Breast epithelium (tissue), 4 donors: ENCODE measurements at regions not wholly inside any gene's neighbourhood (a gene's known extent, or its start where the extent isn't known, plus 50 kb on each side); places are given as distances from the start of the nearest gene placed in this dataset.

ENCODE experiments used
- DNase-seq, 2 donors: peaks; one replicate each; pipeline ENCODE4 v3.0.0-alpha.2; 2019; ENCODE audit warnings: low spot score in 2 of 2
- H3K27ac ChIP-seq, 2 donors: fragments of 200-600 bp; sonication (generic) in 1 of 2; one replicate each; pipeline ENCODE4 v1.5.1; 2016 to 2019; ENCODE audit warnings: mild to moderate bottlenecking in 1 of 2
- H3K27me3 ChIP-seq, 2 donors: fragments of 200-600 bp; sonication (generic) in 1 of 2; one replicate each; pipeline versions ENCODE4 v1.5.1 to v1.6.0; 2017 to 2019; ENCODE audit warnings: control low read depth in 1 of 2, mild to moderate bottlenecking in 1 of 2
- H3K36me3 ChIP-seq: fragments of 200-600 bp; one replicate; pipeline ENCODE4 v1.5.1; 2019
- H3K4me1 ChIP-seq, 2 donors: fragments of 200-600 bp; sonication (generic); one replicate each; pipeline ENCODE4 v1.5.1; 2016 to 2019; ENCODE audit warnings: control low read depth in 1 of 2
- H3K4me3 ChIP-seq, 3 donors: fragments of 200-600 bp; sonication (generic); 1 replicate in 2 of 3; 2 replicates in 1 of 3; pipeline ENCODE4 v1.5.1; 2016 to 2019; ENCODE audit warnings: mild to moderate bottlenecking in 3 of 3, moderate library complexity in 2 of 3
- H3K9me3 ChIP-seq, 2 donors: fragments of 200-600 bp; sonication (generic) in 1 of 2; one replicate each; pipeline ENCODE4 v1.5.1; 2016 to 2019; ENCODE audit warnings: control low read depth in 1 of 2
- POLR2A ChIP-seq: fragments of 450-650 bp; IDR thresholded peaks from one replicate; pipeline ENCODE4 v1.6.1; 2016; ENCODE audit warnings: antibody characterized with exemption, mild to moderate bottlenecking, moderate library complexity
- POLR2AphosphoS5 ChIP-seq, 3 donors: sonication (generic); formaldehyde crosslinking; IDR thresholded peaks; one replicate each; pipeline ENCODE4 v1.6.1; 2017; ENCODE audit warnings: antibody characterized with exemption in 3 of 3
- intact Hi-C: fragments of 100-400 bp; cut with DNase I; formaldehyde crosslinking; loops from one replicate; pipeline ENCODE4 v1.15.1; 2023; ENCODE audit warnings: low total_unique reads
- TF ChIP-seq, protein P1 (sequence below), 3 donors: fragments of 450-650 bp; IDR thresholded peaks; one replicate each; pipeline ENCODE4 v1.5.1; 2016 to 2017; ENCODE audit warnings: antibody characterized with exemption in 3 of 3, mild to moderate bottlenecking in 3 of 3, moderate library complexity in 3 of 3

- DNase-seq = no peak
- Histone ChIP-seq H3K4me3 (no peak overlapping the region), H3K27ac (no peak overlapping the region), H3K4me1 (peaks cover 0 to under 1% of the 10 kb centered on the region in 2 donors), H3K9me3 (no peaks in the 10 kb centered on the region), H3K36me3 (no peaks in the 10 kb centered on the region), H3K27me3 (no peaks in the 10 kb centered on the region)
- intact Hi-C loops = no loop called here
- TF ChIP-seq POLR2AphosphoS5 (IDR thresholded peaks at IDR 0.05) (no peak), POLR2A (no peak)
- TF ChIP-seq, protein P1, sequence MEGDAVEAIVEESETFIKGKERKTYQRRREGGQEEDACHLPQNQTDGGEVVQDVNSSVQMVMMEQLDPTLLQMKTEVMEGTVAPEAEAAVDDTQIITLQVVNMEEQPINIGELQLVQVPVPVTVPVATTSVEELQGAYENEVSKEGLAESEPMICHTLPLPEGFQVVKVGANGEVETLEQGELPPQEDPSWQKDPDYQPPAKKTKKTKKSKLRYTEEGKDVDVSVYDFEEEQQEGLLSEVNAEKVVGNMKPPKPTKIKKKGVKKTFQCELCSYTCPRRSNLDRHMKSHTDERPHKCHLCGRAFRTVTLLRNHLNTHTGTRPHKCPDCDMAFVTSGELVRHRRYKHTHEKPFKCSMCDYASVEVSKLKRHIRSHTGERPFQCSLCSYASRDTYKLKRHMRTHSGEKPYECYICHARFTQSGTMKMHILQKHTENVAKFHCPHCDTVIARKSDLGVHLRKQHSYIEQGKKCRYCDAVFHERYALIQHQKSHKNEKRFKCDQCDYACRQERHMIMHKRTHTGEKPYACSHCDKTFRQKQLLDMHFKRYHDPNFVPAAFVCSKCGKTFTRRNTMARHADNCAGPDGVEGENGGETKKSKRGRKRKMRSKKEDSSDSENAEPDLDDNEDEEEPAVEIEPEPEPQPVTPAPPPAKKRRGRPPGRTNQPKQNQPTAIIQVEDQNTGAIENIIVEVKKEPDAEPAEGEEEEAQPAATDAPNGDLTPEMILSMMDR (IDR thresholded peaks at IDR 0.05) = no peak
Observed at GRCh38 chr2:129296806-129297205, 682.7 kb upstream of the RAB6C start.

- H3K27ac ChIP-seq = no peak overlapping the region
- TF ChIP-seq POLR2A = no peak
- TF ChIP-seq POLR2AphosphoS5 (IDR thresholded peaks at IDR 0.05) = no peak
- TF ChIP-seq, protein P1 (IDR thresholded peaks at IDR 0.05) = no peak
- no peaks in the 10 kb centered on the region for H3K27me3 ChIP-seq
- H3K4me3 ChIP-seq = no peak overlapping the region
- DNase-seq = no peak
- peaks cover 0 to 3% of the 10 kb centered on the region in 2 donors for H3K4me1 ChIP-seq
- intact Hi-C loops = no loop called here
- H3K36me3 ChIP-seq = no peaks in the 10 kb centered on the region
- H3K9me3 ChIP-seq = no peaks in the 10 kb centered on the region
Observed at GRCh38 chr2:129297430-129297829, 682.0 kb upstream of the RAB6C start.

- Histone ChIP-seq H3K27me3 (no peaks in the 10 kb centered on the region), H3K36me3 (no peaks in the 10 kb centered on the region), H3K9me3 (no peaks in the 10 kb centered on the region), H3K27ac (no peak overlapping the region), H3K4me3 (no peak overlapping the region), H3K4me1 (peaks cover 0 to 3% of the 10 kb centered on the region in 2 donors)
- no peak for DNase-seq
- no peak for TF ChIP-seq POLR2AphosphoS5 (IDR thresholded peaks at IDR 0.05)
- TF ChIP-seq, protein P1 (IDR thresholded peaks at IDR 0.05) = no peak
- TF ChIP-seq POLR2A = no peak
- intact Hi-C loops = no loop called here
Observed at GRCh38 chr2:129299338-129299737, 680.1 kb upstream of the RAB6C start.

- H3K27ac ChIP-seq = no peak overlapping the region
- no peaks in the 10 kb centered on the region for H3K27me3 ChIP-seq
- H3K9me3 ChIP-seq = no peaks in the 10 kb centered on the region
- H3K4me3 ChIP-seq = no peak overlapping the region
- H3K4me1 ChIP-seq = peaks cover 0 to 3% of the 10 kb centered on the region in 2 donors
- H3K36me3 ChIP-seq = no peaks in the 10 kb centered on the region
- no peak for TF ChIP-seq POLR2A
- TF ChIP-seq, protein P1 (IDR thresholded peaks at IDR 0.05) = no peak
- TF ChIP-seq POLR2AphosphoS5 (IDR thresholded peaks at IDR 0.05) = no peak
- no peak for DNase-seq
- intact Hi-C loops = no loop called here
Observed at GRCh38 chr2:129299756-129300155, 679.7 kb upstream of the RAB6C start.

GRCh38 chr2:129300456-129300855 lies 679.0 kb upstream of the RAB6C start:
- H3K4me1 ChIP-seq = peaks cover 0 to 3% of the 10 kb centered on the region in 2 donors
- intact Hi-C loops = no loop called here
- H3K9me3 ChIP-seq = no peaks in the 10 kb centered on the region
- no peak for DNase-seq
- no peak overlapping the region for H3K4me3 ChIP-seq
- TF ChIP-seq POLR2AphosphoS5 (IDR thresholded peaks at IDR 0.05) = no peak
- no peak for TF ChIP-seq POLR2A
- TF ChIP-seq, protein P1 (IDR thresholded peaks at IDR 0.05) = no peak
- H3K36me3 ChIP-seq = no peaks in the 10 kb centered on the region
- no peak overlapping the region for H3K27ac ChIP-seq
- H3K27me3 ChIP-seq = no peaks in the 10 kb centered on the region
